GM06990 (cell line): ENCODE measurements at regions not wholly inside any gene's neighbourhood (a gene's known extent, or its start where the extent isn't known, plus 50 kb on each side); places are given as distances from the start of the nearest gene placed in this dataset.
"Not testable (repeated sequence)": the region's sequence is repeated elsewhere in the genome, so short reads cannot be mapped to it uniquely, and the experiment has no call there.

Experiments used
- DNase-seq: peaks from one replicate; pipeline ENCODE4 v3.0.0-alpha.2; 2011; ENCODE audit not compliant: insufficient read length; ENCODE audit errors: extremely low read depth
- H3K27me3 ChIP-seq: replicated peaks from 2 replicates; pipeline ENCODE4 v1.6.0; 2011; ENCODE audit warnings: low read length; ENCODE audit not compliant: control insufficient read depth, insufficient read depth
- H3K36me3 ChIP-seq: 2 replicates; pipeline ENCODE4 v1.5.1; 2011; ENCODE audit warnings: low read length; ENCODE audit not compliant: control insufficient read depth, insufficient read depth
- H3K4me3 ChIP-seq: replicated peaks from 2 replicates; pipeline ENCODE4 v1.5.1; 2011; ENCODE audit warnings: low read depth, mild to moderate bottlenecking, control low read depth, low read length

DNA sequence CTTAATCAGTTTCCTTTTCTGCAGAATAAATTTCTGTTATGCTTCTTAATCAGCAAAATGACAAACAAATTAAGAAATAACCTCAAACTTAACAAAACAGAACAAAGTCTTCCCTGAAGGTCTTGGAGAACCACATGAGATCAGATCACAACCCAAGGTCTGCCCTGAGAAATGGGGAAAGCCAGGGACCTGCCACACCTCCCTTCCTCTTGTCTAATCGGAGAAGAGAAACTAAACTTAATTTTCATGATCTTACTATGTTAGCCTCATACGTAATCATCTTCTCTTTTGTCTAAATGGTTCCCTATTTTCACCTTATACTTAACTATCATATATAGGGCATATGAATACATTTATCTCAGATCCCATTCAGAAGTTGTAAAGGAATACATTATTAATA is 405.4 kb upstream of the SPATA31A3 start:
- not testable (repeated sequence) for H3K27me3 ChIP-seq

DNA sequence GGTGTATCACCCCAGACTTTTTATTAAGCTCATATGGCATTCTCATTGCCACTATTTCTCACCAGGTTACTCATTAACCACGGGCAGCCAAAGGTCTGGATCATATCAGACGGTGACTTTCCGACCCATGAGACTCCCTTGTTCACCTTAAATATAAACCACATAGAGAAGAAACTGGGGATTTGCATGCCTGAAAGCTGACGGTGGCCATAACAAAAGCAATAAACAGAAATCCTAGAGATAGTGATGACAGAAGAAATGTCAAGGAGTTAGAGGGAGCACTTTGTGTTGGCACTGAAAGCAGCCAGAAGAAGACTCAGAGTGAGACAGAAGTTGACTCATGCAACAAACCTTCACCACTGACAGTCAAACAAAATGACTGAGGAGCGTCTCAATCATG is 402.4 kb upstream of the SPATA31A3 start:
- not testable (repeated sequence) for H3K27me3 ChIP-seq, DNase-seq, H3K4me3 ChIP-seq, H3K36me3 ChIP-seq

More for the DNA sequence above, 405.4 kb upstream of the SPATA31A3 start:
- H3K36me3 ChIP-seq, H3K4me3 ChIP-seq, DNase-seq: not testable (repeated sequence)

DNA sequence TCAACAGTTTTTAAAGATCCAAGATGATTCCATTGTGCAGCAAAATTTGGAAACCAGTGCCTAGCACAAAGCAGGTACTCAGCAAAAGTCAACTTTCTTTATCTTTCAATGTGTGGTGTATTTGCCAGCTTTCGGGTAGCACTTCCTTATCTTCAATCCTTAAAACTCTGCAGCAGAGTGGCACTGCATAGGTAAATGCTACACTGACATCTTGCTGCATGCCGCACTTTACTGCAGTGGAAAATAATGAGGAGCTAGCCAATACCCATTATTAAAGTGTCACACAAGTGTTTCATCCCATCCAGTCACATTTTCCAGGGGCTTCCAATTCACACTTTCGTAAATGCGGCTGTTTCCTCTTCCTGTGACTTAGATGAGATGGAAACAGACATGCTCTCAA is 401.7 kb upstream of the SPATA31A3 start:
- H3K27me3 ChIP-seq, H3K4me3 ChIP-seq, H3K36me3 ChIP-seq, DNase-seq: not testable (repeated sequence)

DNA sequence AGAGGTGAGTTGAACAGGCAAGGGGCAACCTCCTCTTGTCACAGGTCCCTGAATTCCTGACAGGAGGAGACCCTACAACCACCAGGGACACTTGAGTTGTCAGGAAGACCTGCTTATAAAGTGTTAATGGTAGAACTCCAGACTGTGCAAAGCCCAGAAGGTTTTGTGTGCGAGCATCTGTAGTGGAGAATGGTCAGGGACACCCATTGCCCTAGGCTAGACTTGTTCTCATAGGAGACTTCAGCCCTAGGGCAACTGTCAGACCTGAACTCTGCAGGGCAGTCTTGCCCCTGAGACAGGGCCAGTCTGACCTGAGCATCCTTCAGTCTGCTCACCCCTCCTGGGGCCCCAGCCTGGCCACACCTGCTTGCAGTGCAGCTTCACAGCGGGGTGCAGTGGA is 377.3 kb upstream of the SPATA31A3 start:
- H3K4me3 ChIP-seq, H3K36me3 ChIP-seq, H3K27me3 ChIP-seq, DNase-seq: not testable (repeated sequence)

DNA sequence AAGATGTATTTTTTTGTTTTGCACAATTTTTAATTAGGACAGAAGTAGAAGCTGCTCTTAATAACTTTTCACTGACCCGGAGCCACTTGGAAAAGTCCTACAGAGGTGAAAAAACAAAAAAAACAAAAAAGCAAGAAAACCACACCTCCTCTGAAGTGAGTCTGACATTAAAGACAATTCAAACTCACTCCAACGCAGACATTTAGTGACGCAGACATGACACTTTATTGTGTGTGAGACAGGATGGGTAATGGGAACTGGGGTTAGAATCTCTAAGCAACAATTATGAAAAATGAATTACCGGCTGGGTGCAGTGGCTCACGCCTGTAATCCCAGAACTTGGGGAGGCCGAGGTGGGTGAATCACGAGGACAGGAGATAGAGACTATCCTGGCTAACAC is 370.0 kb upstream of the SPATA31A3 start:
- not testable (repeated sequence) for H3K36me3 ChIP-seq, H3K27me3 ChIP-seq, DNase-seq, H3K4me3 ChIP-seq

DNA sequence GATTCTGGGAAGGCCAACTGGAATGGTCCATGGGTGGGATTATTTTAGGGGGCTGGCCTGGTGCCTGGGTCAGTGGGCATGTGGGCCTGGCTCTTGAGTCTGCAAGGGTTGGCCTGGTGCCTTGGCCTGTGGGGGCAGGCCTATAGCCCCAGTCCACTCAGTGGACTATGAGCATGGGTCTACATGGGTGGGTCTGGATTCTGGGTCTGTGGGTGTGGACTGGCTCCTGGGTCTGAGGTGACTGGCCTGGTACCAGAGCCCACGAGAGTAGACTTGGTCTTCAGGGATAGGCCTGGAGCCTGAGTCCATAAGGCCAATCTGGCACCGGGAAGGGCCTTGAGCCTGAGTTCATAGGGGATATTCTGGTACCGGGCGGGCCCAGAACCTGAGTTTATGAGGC is 361.6 kb upstream of the SPATA31A3 start:
- DNase-seq, H3K27me3 ChIP-seq, H3K4me3 ChIP-seq, H3K36me3 ChIP-seq: not testable (repeated sequence)

DNA sequence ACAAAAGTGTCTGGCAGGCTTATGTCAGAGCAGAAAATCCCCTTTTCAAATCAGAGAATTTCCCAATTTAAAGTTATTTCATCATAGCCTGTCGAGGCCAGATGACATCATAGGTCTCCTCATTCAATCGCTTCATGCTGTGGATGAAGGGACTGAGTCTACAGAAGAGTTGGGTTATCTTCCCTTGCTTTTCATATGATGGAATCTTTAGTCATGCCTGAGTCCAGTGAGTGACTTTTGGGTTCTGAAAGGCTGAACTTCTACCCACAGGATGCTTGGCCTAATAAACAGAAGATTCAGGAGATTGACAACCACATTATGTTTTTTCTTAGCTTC is 357.0 kb upstream of the SPATA31A3 start:
- H3K27me3 ChIP-seq, DNase-seq, H3K36me3 ChIP-seq, H3K4me3 ChIP-seq: not testable (repeated sequence)

DNA sequence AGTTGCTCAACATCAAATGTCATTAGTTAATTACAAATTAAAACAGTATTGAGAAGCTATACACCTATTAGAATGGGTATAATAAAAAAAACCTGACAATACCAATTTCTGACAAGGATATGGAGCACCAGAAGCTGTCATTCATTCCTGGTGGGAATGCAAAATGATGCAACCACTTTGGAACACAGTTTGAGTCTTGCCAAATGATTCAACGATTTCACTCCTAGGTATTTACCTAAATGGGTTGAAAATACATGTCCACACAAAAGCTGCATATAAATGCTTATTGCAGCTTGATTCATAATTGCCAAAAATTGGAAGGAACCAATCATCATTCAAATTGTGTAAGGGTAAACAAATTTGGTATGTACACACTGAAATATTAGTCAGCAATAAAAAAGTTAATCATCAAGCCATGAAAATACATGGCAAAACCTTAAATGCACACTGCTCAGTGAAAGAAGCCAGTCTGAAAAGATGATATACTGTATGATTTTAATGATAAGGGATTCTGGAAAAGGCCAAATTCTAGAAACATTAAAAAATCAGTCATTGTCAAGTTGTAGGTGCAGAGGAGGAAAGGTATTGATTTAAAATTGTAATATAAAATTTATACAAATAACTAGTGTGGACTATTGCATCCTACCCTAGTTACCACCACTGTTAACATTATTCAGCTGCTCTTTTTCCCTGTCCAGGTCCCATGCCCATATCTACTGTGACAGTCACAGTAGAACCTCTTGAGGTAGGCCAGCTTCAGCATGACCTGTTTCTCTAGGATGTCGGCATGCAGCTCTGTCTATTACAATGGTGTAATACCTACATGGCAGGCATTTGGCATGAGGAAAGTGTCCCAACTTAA is 356.4 kb upstream of the SPATA31A3 start:
- H3K27me3 ChIP-seq, DNase-seq, H3K36me3 ChIP-seq, H3K4me3 ChIP-seq: not testable (repeated sequence)

DNA sequence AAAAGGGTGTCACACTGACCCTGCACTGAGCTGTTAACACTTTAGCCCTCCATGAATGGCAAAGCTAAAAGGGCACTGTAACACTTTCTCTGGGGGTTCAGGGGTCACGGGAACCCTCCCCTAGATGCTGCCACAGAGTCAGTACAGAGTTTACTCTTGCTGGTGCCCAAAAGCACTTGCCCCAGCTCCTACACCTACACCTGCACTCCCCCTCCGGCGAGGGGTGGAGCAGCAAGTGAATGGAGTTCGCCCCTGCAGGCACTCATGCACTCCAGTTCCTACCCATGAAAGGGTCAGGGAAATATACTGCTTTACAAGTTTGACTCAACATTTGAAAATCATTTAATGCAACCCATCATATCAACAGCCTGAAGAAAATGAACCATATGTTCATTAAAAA is 355.7 kb upstream of the SPATA31A3 start:
- not testable (repeated sequence) for H3K4me3 ChIP-seq, DNase-seq

DNA sequence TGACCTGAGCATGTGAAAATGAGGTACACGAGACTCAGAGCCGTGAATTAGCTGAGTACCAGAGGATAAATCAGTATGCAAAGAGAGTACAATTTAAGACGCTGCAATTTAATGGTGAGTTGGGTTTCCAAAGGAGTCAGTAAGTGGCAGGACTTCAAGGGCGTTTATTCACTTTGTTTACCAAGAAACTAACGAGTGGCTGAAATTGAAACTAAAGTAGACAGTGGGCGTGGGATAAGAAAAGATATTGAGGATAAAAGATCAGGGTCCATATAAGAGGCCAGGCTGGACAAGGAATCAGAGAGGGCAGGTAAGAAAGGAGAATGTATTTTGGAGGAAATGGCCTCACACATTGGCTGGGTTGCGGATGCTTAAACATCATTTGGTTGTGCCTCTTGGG is 346.9 kb upstream of the SPATA31A3 start:
- DNase-seq: not testable (repeated sequence)

More for the DNA sequence above, 355.7 kb upstream of the SPATA31A3 start:
- H3K27me3 ChIP-seq, H3K36me3 ChIP-seq: not testable (repeated sequence)

DNA sequence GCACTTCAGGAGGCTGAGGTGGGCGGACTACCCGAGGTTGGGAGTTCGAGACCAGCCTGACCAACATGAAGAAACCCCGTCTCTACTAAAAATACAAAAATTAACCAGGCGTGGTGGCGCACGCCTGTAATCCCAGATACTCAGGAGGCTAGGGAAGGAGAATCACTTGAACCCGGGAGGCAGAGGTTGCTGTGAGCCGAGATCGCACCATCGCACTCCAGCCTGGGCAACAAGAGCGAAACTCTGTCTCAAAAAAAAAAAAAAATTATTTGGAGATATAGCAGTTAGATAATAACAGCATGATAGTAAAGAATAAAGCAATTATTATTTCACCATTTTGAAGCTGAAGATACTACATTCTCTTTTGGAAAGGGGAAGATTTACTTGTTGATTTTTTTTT is 345.9 kb upstream of the SPATA31A3 start:
- H3K4me3 ChIP-seq, DNase-seq, H3K27me3 ChIP-seq, H3K36me3 ChIP-seq: not testable (repeated sequence)

More for the DNA sequence above, 346.9 kb upstream of the SPATA31A3 start:
- H3K36me3 ChIP-seq, H3K27me3 ChIP-seq, H3K4me3 ChIP-seq: not testable (repeated sequence)

DNA sequence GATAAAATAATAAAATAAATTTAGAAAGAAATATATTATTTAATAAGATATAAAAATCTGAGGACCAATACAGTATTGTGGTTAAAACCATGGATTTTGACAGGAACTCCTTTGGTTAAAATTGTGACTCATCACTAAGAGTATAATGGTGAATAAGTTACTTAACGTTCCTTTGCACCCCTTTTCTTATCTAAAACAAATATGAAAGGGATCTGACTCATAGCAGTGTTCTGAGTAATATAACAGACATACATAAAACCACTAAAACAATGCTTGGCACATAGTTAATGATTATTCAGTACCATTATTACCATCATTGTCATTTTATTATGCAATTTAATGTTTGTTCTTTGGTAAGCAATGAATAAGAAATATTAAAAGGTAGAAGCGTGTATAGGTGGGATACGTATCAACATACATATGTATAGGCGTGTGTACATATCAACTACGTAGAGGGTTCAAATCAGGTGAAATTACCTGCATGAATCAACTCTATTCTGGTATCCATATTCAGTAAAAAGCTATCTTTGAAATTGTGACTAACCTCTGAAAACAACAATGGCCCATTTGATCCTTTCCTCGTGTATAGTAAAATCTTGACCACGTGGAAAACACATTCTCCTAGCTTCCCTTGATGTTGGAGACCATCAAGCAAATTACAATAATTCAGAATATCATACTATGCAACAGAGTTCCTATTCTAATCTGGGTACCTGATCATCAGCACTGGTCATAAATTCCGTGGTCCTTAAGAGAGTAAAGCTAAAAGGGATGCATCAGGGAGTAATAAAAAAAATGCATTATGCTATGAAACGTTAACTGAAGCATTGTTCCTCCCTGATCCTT is 342.6 kb upstream of the SPATA31A3 start:
- H3K36me3 ChIP-seq, H3K27me3 ChIP-seq, DNase-seq, H3K4me3 ChIP-seq: not testable (repeated sequence)

DNA sequence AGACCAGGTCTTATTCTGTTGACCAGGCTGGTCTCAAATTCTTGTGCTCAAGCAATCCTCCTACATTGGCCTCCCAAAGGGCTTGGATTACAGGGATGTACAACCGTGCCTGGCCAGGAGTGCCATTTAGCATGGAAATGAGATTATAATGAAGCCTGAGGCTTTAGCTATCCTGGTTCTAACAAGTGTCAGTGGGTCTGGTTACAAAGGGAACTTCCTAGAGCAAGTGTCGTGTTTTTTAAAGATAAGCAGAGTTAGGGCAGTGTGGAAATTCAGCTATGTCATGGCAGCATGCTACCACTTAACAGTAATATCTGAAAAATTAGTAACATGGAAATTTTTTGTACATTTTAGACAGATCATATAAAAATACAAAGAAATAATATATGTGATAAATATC is 339.3 kb upstream of the SPATA31A3 start:
- H3K4me3 ChIP-seq, H3K27me3 ChIP-seq, H3K36me3 ChIP-seq, DNase-seq: not testable (repeated sequence)

DNA sequence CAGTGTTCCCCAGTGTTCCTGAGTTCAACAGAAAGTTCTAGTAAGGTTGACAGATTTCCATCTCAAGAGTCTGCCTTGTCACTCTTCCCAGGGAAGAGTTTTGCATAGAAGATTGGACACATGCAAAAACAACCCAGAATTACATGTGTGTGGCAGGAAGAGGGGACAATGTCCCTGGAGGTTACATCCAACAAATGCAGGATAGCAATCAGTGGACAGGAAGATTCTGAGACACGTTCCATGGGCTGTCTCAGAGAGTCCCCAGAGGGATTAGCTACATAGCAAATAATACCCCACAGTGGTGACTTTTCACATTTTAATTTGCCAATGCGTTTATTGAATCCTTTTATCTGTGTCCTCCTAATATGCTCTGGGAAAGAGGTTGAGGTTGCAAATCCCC is 321.1 kb upstream of the SPATA31A3 start:
- not testable (repeated sequence) for H3K36me3 ChIP-seq

More for the DNA sequence above, 321.1 kb upstream of the SPATA31A3 start:
- H3K4me3 ChIP-seq, H3K27me3 ChIP-seq, DNase-seq: not testable (repeated sequence)
